NCI-H774 (cell line): ENCODE measurements at regions not wholly inside any gene's neighbourhood (a gene's known extent, or its start where the extent isn't known, plus 50 kb on each side); places are given as distances from the start of the nearest gene placed in this dataset.

Source experiments
- DNase-seq: peaks from one replicate; lab custom pipeline; 2025; lab: John Stamatoyannopoulos, UW

GRCh38 chr2:207449642-207450165 lies 80.1 kb upstream of the CREB1 start:
- no peak for DNase-seq

GRCh38 chr2:207450186-207450585 lies 79.6 kb upstream of the CREB1 start:
- no peak for DNase-seq

GRCh38 chr2:207458582-207458981 lies 71.2 kb upstream of the CREB1 start:
- DNase-seq, result no peak

GRCh38 chr2:207459990-207460757 lies 69.6 kb upstream of the CREB1 start:
- no peak for DNase-seq

- no peak for DNase-seq
These were observed 66.3 kb upstream of the CREB1 start for GRCh38 chr2:207463433-207463832.

- no peak for DNase-seq
These were observed 65.8 kb upstream of the CREB1 start for GRCh38 chr2:207464007-207464406.

- no peak for DNase-seq
These were observed 63.9 kb upstream of the CREB1 start for GRCh38 chr2:207465894-207466293.

- no peak for DNase-seq
These were observed 61.9 kb upstream of the CREB1 start for GRCh38 chr2:207467716-207468347.

GRCh38 chr2:207468488-207468887 lies 61.3 kb upstream of the CREB1 start:
- DNase-seq, result no peak

- DNase-seq, result no peak
These were observed 60.3 kb upstream of the CREB1 start for GRCh38 chr2:207469451-207469850.

GRCh38 chr2:207469943-207470729 lies 59.6 kb upstream of the CREB1 start:
- no peak for DNase-seq

- no peak for DNase-seq
These were observed 58.5 kb upstream of the CREB1 start for GRCh38 chr2:207471261-207471660.

- DNase-seq, result no peak
These were observed 57.3 kb upstream of the CREB1 start for GRCh38 chr2:207472343-207473048.

- peak; percentile 69 for DNase-seq
These were observed 56.5 kb upstream of the CREB1 start for GRCh38 chr2:207473049-207473930.

- DNase-seq, result no peak
These were observed 55.9 kb upstream of the CREB1 start for GRCh38 chr2:207473931-207474235.

GRCh38 chr2:207474863-207475485 lies 54.8 kb upstream of the CREB1 start:
- DNase-seq, result peak; percentile 33

GRCh38 chr2:207475546-207475945 lies 54.2 kb upstream of the CREB1 start:
- DNase-seq, result no peak

- DNase-seq, result no peak
These were observed 51.9 kb upstream of the CREB1 start for GRCh38 chr2:207477896-207478295.

- no peak for DNase-seq
These were observed 51.2 kb upstream of the CREB1 start for GRCh38 chr2:207478572-207478971.

- no peak for DNase-seq
These were observed 50.5 kb upstream of the CREB1 start for GRCh38 chr2:207479198-207479785.
